Activated T-helper 17 cell treated with anti-CD3 and anti-CD28 coated beads, Interleukin-2, amount 50 U/mL, for 72 hours (primary cell): ENCODE measurements at regions not wholly inside any gene's neighbourhood (a gene's known extent, or its start where the extent isn't known, plus 50 kb on each side); places are given as distances from the start of the nearest gene placed in this dataset.
A peak's percentile ranks its signal among the peaks of the same experiment; 100 is the strongest.

Experiments
- ATAC-seq: fragments of 150-1000 bp; cut with Tn5 transposase; replicated peaks from 2 replicates; pipeline ENCODE4 v1.10.0; 2021; ENCODE audit warnings: mild to moderate bottlenecking, moderate library complexity
- H3K27ac Mint-ChIP-seq: one replicate; pipeline ENCODE4 v1.8.0; 2022; ENCODE audit warnings: mixed read lengths
- H3K27me3 Mint-ChIP-seq: one replicate; pipeline ENCODE4 v1.8.0; 2022; ENCODE audit warnings: mixed read lengths
- H3K36me3 Mint-ChIP-seq: one replicate; pipeline ENCODE4 v1.8.0; 2022; ENCODE audit warnings: low read depth, mild to moderate bottlenecking, mixed read lengths
- H3K4me1 Mint-ChIP-seq: one replicate; pipeline ENCODE4 v1.8.0; 2022; ENCODE audit warnings: mixed read lengths
- H3K4me3 Mint-ChIP-seq: one replicate; pipeline ENCODE4 v1.8.0; 2022; ENCODE audit warnings: mild to moderate bottlenecking, mixed read lengths
- H3K9me3 Mint-ChIP-seq: one replicate; pipeline ENCODE4 v1.8.0; 2022; ENCODE audit warnings: mixed read lengths

DNA sequence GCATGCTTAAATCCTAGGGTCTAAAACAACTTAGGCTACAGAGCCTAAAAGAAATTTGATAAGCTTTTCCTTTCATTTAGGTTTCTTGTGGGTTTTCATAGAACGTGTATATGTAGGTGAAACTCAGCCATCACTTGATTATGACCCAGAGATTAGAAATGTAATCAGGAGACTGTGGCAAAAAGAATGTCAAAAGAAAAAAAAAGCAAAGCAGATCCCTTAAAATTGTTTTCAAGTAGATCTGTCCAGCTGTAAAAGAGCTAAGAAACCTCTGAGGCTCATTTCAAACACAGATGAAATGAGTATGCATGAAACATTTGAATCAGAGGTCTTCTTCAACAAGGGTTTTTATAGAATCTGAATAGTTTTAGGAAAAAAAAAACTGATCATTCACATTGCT, 341.3 kb upstream of the PRDM1 start:
- H3K4me1 Mint-ChIP-seq = peaks cover 15% of the 10 kb centered on the region
- peak overlapping the region; percentile 5 for H3K27ac Mint-ChIP-seq
- no peaks in the 10 kb centered on the region for H3K9me3 Mint-ChIP-seq
- H3K4me3 Mint-ChIP-seq = peak overlapping the region; percentile 6
- ATAC-seq = peak; percentile 45
- no peaks in the 10 kb centered on the region for H3K36me3 Mint-ChIP-seq
- peaks cover 10% of the 10 kb centered on the region for H3K27me3 Mint-ChIP-seq

GRCh38 chr6:105740946-105741645, 338.2 kb upstream of the PREP start:
- H3K27ac Mint-ChIP-seq = no peak overlapping the region
- H3K36me3 Mint-ChIP-seq = no peaks in the 10 kb centered on the region
- no peak overlapping the region for H3K4me3 Mint-ChIP-seq
- peaks cover 11% of the 10 kb centered on the region for H3K4me1 Mint-ChIP-seq
- H3K27me3 Mint-ChIP-seq = peaks cover 6% of the 10 kb centered on the region
- no peak for ATAC-seq
- no peaks in the 10 kb centered on the region for H3K9me3 Mint-ChIP-seq

DNA sequence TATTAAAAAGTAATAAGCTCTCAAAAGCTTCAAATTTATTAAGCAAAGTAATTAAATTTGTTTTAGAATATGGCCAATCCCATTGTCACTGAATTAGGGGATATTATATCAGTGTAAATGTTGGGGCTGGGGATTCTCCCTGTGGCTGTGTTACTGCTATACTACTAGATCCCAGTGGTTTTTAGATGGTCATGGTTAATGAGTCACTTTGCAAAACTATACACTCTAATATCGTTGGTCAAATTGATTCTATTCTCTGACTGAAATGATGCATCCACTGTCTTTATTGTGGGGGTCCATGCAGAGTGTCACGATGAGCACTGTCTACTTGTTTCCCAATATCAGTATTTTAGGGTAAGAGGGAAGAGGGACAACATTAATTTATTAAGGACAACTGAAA, 336.9 kb upstream of the PREP start:
- no peak overlapping the region for H3K4me3 Mint-ChIP-seq
- ATAC-seq = peak; percentile 62
- H3K4me1 Mint-ChIP-seq = peaks cover 3% of the 10 kb centered on the region
- H3K27me3 Mint-ChIP-seq = peaks cover 6% of the 10 kb centered on the region
- no peaks in the 10 kb centered on the region for H3K9me3 Mint-ChIP-seq
- H3K27ac Mint-ChIP-seq = no peak overlapping the region
- no peaks in the 10 kb centered on the region for H3K36me3 Mint-ChIP-seq

GRCh38 chr6:105733556-105734162, 330.8 kb upstream of the PREP start:
- Mint-ChIP-seq H3K27ac (no peak overlapping the region), H3K9me3 (no peaks in the 10 kb centered on the region), H3K4me3 (no peak overlapping the region), H3K27me3 (no peaks in the 10 kb centered on the region), H3K4me1 (no peaks in the 10 kb centered on the region), H3K36me3 (no peaks in the 10 kb centered on the region)
- no peak for ATAC-seq

- no peaks in the 10 kb centered on the region for H3K27me3 Mint-ChIP-seq
- no peaks in the 10 kb centered on the region for H3K9me3 Mint-ChIP-seq
- H3K4me1 Mint-ChIP-seq = peaks cover 6% of the 10 kb centered on the region
- H3K4me3 Mint-ChIP-seq = no peak overlapping the region
- no peak for ATAC-seq
- H3K27ac Mint-ChIP-seq = no peak overlapping the region
- H3K36me3 Mint-ChIP-seq = no peaks in the 10 kb centered on the region
These were observed 326.1 kb upstream of the PREP start for GRCh38 chr6:105728995-105729394.

DNA sequence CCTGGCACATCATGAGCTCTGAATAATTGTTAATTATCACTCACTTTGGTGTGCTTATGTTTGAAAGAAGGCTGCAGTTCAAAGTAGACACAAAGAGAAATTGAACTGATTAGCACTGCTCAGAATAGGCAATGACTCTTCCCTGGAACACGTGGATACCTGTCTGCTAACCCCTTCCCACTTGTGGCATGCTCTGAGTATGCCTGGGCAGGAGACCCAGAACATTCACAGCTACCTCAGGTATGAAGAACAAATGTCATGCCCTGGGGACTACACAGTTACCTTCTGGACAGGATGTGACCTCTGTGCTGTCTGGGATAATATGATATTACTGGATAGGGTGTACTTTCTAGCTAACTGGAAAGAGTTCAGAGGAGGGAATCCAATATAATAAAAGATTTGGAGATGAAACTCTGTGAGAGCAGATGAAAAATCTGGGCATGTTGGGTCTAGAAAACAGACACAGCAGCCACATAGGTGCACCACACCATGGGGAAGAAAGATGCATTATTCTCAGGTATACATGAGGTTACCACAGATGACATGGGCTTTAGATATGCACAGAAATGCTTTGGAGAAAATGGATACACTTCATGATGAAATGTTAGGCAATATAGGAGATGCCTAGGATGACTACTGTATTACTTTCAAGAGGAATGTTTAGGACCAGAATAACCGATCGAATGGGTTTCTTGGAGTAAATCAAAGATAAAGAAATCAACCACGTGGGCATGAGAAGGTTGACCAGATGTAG, 324.2 kb upstream of the PREP start:
- no peaks in the 10 kb centered on the region for H3K36me3 Mint-ChIP-seq
- H3K9me3 Mint-ChIP-seq = no peaks in the 10 kb centered on the region
- no peak overlapping the region for H3K27ac Mint-ChIP-seq
- ATAC-seq = no peak
- peaks cover 6% of the 10 kb centered on the region for H3K4me1 Mint-ChIP-seq
- H3K27me3 Mint-ChIP-seq = no peaks in the 10 kb centered on the region
- H3K4me3 Mint-ChIP-seq = no peak overlapping the region

DNA sequence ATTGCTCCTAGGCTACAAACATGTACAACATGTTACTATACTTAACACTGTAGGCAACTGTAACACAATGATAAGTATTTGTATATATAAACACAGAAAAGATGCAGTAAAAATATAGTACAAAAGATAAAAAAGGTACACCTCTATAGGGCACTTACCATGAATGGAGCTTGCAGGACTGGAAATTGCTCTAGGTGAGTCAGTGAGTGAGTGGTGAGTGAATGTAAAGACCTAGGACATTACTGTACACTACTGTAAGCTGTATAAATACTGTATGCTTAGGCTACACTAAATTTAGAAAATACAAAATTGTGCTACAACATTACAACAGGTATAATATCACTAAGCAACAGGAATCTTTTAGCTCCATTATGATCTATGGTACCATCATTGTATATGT, 312.0 kb upstream of the PREP start:
- ATAC-seq = no peak
- H3K4me3 Mint-ChIP-seq = no peak overlapping the region
- no peaks in the 10 kb centered on the region for H3K36me3 Mint-ChIP-seq
- no peaks in the 10 kb centered on the region for H3K4me1 Mint-ChIP-seq
- H3K27ac Mint-ChIP-seq = no peak overlapping the region
- peaks cover 9% of the 10 kb centered on the region for H3K27me3 Mint-ChIP-seq
- peaks cover 14% of the 10 kb centered on the region for H3K9me3 Mint-ChIP-seq

DNA sequence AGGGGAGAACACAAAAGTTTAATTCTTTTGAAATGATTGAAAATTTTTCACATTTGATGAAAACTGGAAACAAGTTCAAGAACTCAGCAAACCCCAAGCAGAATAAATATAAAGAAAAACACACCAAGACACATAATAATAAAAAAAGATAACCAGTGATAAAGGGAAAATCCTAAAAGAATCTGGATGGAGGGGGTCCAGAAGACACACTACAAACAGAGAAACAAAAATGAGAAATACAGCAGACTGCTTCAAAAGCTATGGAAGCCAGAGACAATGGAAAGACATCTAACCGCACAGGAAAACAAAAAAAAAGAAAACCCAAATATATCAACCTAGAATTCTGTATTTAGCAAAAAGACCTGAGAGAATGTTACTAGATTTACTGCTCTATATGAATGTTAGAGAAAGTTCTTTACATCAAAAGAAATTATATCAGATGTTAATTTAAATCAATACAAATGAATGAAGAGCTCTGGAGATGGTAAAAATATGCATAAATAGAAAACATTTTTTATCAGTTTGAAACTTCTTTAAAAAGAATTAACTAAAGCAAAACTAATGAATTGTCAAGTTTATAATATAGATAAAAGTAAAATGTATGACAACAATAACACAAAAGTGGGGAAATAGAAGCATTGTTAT, 310.7 kb upstream of the PREP start:
- no peaks in the 10 kb centered on the region for H3K36me3 Mint-ChIP-seq
- H3K9me3 Mint-ChIP-seq = peaks cover 14% of the 10 kb centered on the region
- H3K27me3 Mint-ChIP-seq = peaks cover 11% of the 10 kb centered on the region
- H3K4me1 Mint-ChIP-seq = no peaks in the 10 kb centered on the region
- ATAC-seq = no peak
- H3K27ac Mint-ChIP-seq = no peak overlapping the region
- H3K4me3 Mint-ChIP-seq = no peak overlapping the region

DNA sequence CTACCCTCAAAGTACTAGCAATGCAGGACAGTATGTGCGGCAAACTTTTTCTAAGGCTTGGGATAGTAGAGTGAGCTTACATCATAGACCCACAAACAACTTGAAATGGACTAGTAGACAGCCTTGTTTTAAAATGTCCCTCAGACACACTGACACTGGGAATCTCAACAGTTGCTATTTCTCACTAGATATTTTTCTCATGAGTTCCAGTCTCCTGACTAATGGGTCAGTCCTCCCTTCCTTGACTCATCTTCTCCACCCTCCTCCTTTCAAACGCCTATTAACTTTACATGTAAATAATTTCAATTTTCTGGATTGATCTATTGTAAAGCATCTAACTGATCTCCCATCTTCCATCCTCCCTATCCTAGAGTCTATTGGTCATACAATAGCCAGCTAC, 308.3 kb upstream of the PREP start:
- ATAC-seq = no peak
- H3K4me1 Mint-ChIP-seq = no peaks in the 10 kb centered on the region

DNA sequence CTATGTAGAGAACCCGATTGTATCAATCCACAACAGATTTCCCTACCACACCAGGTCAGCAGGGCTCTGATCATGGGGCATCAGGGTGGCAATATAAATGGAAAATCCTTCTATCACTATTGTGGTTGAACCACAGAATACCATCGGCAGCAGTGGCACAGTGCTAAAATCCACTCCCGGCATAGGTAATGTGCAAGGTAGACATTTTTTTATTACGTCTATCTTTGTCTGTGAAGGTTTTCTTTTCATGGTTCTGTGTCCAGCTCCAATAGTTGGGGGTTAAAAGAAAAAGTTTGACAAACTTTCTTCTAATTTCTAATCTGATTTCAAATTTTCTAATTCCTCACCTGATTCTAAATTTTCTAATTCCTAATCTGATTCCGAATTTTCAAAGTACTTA, 302.7 kb upstream of the PREP start:
- no peak for ATAC-seq
- Mint-ChIP-seq H3K36me3 (no peaks in the 10 kb centered on the region), H3K27ac (no peak overlapping the region), H3K9me3 (no peaks in the 10 kb centered on the region), H3K4me3 (no peak overlapping the region), H3K4me1 (no peaks in the 10 kb centered on the region), H3K27me3 (peaks cover 5% of the 10 kb centered on the region)

More for the DNA sequence above, 308.3 kb upstream of the PREP start:
- no peaks in the 10 kb centered on the region for H3K36me3 Mint-ChIP-seq
- H3K4me3 Mint-ChIP-seq = no peak overlapping the region
- peaks cover 14% of the 10 kb centered on the region for H3K9me3 Mint-ChIP-seq
- H3K27ac Mint-ChIP-seq = no peak overlapping the region
- peaks cover 11% of the 10 kb centered on the region for H3K27me3 Mint-ChIP-seq

DNA sequence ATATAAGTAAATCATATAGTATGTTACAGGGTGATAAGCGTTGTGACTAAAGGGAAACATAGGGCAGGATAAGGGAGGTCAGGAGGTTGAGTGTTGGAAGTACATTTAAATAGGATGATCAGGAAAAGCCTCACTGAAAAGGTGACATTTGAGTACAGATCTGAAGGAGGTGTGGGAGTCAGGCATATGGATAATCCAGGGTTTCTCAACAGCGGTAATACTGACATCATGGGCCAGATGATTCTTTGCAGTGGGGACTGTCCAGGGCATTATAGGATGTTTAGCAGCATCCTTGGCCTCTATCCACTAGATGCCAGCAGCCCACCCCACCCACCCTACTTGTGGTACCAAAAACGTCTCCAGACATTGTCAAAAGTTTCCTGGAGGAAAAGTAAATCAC, 292.6 kb upstream of the PREP start:
- H3K36me3 Mint-ChIP-seq = no peaks in the 10 kb centered on the region
- peaks cover 3% of the 10 kb centered on the region for H3K9me3 Mint-ChIP-seq
- peaks cover 3% of the 10 kb centered on the region for H3K4me1 Mint-ChIP-seq
- peaks cover 10% of the 10 kb centered on the region for H3K27me3 Mint-ChIP-seq
- H3K4me3 Mint-ChIP-seq = no peak overlapping the region
- H3K27ac Mint-ChIP-seq = no peak overlapping the region
- no peak for ATAC-seq

GRCh38 chr6:105692613-105693215, 289.8 kb upstream of the PREP start:
- H3K9me3 Mint-ChIP-seq = peaks cover 3% of the 10 kb centered on the region
- ATAC-seq = no peak
- peaks cover 3% of the 10 kb centered on the region for H3K4me1 Mint-ChIP-seq
- no peaks in the 10 kb centered on the region for H3K36me3 Mint-ChIP-seq
- no peak overlapping the region for H3K4me3 Mint-ChIP-seq
- H3K27me3 Mint-ChIP-seq = peaks cover 14% of the 10 kb centered on the region
- no peak overlapping the region for H3K27ac Mint-ChIP-seq

GRCh38 chr6:105691971-105692370, 289.1 kb upstream of the PREP start:
- ATAC-seq = no peak
- H3K36me3 Mint-ChIP-seq = no peaks in the 10 kb centered on the region
- no peak overlapping the region for H3K4me3 Mint-ChIP-seq
- no peak overlapping the region for H3K27ac Mint-ChIP-seq
- H3K9me3 Mint-ChIP-seq = peaks cover 6% of the 10 kb centered on the region
- H3K4me1 Mint-ChIP-seq = peaks cover 3% of the 10 kb centered on the region
- peaks cover 14% of the 10 kb centered on the region for H3K27me3 Mint-ChIP-seq

DNA sequence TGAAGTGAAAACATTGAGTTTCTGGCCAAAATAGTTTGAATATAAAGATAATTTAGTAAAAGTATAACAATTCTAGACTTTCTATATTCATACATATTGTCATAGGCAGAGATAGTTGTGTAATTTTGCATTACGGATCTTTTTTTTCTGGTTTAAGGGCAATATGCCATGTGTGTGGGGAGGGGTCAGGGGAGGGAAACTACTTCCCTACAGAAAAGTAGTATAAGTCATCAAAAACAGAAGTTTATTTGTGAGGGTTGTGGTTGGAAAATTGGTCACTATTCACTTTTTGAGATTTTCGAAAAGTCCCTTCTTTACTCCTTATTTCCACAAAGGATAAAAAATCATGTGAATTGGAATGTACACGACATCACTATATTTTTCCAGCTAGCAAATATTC, 288.2 kb upstream of the PREP start:
- peaks cover 10% of the 10 kb centered on the region for H3K9me3 Mint-ChIP-seq
- H3K36me3 Mint-ChIP-seq = no peaks in the 10 kb centered on the region
- peaks cover 3% of the 10 kb centered on the region for H3K4me1 Mint-ChIP-seq
- no peak overlapping the region for H3K27ac Mint-ChIP-seq
- no peak overlapping the region for H3K4me3 Mint-ChIP-seq
- no peak for ATAC-seq
- H3K27me3 Mint-ChIP-seq = peaks cover 13% of the 10 kb centered on the region
